ENCODE measurements at regions not wholly inside any gene's neighbourhood (a gene's known extent, or its start where the extent isn't known, plus 50 kb on each side); places are given as distances from the start of the nearest gene placed in this dataset.
A peak's percentile ranks its signal among the peaks of the same experiment; 100 is the strongest.

- no peaks in the 10 kb centered on the region for H3K27me3 Mint-ChIP-seq
- H3K4me1 Mint-ChIP-seq: no peaks in the 10 kb centered on the region
- no peaks in the 10 kb centered on the region for H3K36me3 Mint-ChIP-seq
- no peaks in the 10 kb centered on the region for H3K9me3 Mint-ChIP-seq
- no peak overlapping the region for H3K27ac Mint-ChIP-seq
- H3K4me3 Mint-ChIP-seq: no peak overlapping the region
Measured at GRCh38 chr9:129280623-129281271, 102.7 kb upstream of the IER5L start.

DNA sequence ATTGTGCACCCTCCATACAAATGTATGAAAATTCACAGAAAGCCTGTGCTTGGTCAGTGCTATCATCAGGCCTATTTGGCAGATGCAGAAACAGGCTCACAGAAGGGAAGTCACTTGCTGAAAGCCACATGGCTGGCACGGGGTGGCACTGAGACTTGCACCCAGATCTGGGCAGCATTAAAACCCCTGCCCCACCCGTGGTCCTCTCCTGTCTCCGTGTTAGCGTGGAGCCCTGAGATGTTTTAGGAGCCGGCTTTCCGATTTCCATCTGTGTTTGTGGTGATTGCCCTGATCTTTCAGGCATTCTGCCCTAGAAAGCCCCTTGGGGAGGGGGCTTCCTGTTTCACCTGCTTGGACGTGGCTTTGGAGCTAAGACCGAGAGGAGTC lies 102.2 kb upstream of the IER5L start:
- Mint-ChIP-seq H3K27ac (no peak overlapping the region), H3K4me3 (no peak overlapping the region), H3K27me3 (no peaks in the 10 kb centered on the region), H3K36me3 (no peaks in the 10 kb centered on the region), H3K9me3 (no peaks in the 10 kb centered on the region), H3K4me1 (no peaks in the 10 kb centered on the region)

DNA sequence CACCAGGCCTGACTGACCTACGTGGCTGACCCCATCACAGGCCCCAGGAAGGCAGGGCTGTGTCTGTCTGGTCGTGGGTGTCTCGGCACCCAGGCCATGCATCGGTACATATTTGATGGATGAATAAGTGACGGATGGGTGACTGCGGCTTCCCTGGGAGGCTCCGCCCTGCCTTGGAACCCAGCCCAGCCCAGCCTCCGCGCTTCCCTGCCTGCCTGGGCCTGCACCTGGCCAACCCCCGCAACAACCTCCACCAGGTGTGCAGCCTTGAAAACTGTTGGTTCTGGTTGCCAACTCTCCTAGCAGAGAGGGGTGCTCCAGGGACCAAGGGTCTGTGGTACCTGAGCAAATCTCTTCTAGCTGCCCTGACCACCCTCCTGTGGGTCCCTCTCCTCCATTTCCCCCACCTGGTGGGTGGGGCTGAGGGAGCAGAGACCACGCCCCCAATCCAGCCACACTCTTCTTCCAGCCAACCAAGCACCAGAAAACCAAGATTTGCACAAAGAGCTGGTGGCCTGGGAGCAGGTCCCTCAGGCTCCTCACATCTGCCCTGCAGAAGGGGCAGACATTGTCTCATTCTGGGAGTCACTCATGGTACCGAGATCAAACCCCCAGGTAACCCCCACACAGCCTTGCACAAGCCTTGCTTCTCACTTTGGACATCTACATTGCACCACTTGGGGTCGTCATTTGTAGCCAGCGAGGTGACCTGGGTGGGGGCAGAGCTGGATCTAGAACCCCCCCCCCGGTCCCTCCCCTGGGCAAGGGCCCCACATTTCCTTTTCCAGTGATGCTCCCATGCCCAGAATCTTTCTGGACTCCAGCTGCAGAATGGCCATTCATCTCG lies 100.6 kb upstream of the IER5L start:
- Mint-ChIP-seq H3K27me3 (no peaks in the 10 kb centered on the region), H3K36me3 (no peaks in the 10 kb centered on the region), H3K4me3 (no peak overlapping the region), H3K4me1 (no peaks in the 10 kb centered on the region), H3K27ac (no peak overlapping the region), H3K9me3 (no peaks in the 10 kb centered on the region)

DNA sequence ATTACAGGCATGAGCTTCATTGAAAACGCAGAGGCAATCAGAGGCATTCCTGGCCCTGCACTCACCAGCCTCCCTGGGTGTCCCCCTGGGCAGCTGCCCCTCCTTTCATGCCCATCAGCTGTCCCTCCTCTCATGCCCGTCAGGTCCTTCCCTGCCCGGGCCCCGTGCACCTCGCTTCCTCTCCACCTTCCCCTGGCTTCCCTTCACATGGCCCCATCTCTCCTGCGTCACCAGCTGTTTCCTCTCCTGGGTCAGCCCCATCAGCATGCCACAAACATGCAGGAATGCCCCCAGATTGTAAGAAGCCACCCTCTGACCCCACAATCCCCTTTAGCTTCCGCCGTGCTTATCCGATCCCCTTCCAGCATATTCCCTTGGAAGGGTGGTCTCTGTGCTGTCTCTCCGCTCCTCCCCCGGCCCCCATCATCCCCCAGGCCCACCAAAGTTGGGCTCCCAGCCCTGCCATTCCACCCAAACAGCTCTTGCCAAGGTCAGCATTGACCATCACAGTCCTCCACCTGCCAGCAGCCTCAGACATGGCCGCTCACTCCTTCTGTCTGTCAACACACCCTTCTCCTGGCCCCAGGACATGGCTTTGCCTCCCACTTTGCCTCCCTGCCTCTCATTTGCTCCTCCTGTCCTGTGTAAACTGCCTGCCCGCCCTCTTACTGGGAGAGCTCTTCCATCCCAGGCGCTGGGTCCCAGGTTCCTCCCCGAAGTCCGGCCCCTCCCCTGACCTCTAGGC lies 98.6 kb upstream of the IER5L start:
- H3K4me3 Mint-ChIP-seq: no peak overlapping the region
- H3K27ac Mint-ChIP-seq: no peak overlapping the region
- no peaks in the 10 kb centered on the region for H3K27me3 Mint-ChIP-seq
- H3K36me3 Mint-ChIP-seq: no peaks in the 10 kb centered on the region
- H3K9me3 Mint-ChIP-seq: no peaks in the 10 kb centered on the region
- H3K4me1 Mint-ChIP-seq: peaks cover 8% of the 10 kb centered on the region

DNA sequence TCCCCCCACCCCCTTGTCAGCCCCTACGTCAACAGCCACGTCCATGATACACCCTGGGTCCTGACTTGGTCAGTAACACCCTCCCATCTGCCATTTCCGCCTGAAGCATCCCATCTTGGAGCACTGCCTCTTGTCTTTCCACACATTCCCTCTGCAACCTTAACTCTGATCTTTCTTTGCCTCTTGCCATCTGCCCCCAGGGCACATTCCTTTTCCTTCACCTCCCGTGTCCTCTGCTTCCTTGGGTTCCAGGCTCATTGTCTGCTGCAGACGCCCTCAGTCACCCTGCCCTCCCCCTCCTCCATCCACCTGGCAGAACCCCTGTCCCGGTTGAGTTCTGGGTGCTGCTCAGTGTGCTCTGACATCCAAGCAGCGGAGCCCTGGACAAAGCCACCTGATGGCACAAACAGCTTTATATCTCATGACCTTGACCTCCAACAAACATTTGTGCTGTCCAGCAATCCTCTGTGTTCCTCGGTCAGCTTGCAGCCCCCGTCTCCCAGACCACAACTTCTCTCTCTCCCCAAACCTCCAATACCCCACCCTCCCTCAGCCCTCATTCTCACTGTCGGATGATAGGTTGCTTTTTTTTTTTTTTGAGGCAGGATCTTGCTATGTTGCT lies 97.7 kb upstream of the IER5L start:
- Mint-ChIP-seq H3K4me3 (no peak overlapping the region), H3K4me1 (peaks cover 17% of the 10 kb centered on the region), H3K9me3 (no peaks in the 10 kb centered on the region), H3K27me3 (no peaks in the 10 kb centered on the region), H3K27ac (no peak overlapping the region), H3K36me3 (no peaks in the 10 kb centered on the region)

GRCh38 chr9:129273941-129274684 lies 96.1 kb upstream of the IER5L start:
- Mint-ChIP-seq H3K27me3 (no peaks in the 10 kb centered on the region), H3K4me3 (no peak overlapping the region), H3K4me1 (peaks cover 25% of the 10 kb centered on the region), H3K36me3 (no peaks in the 10 kb centered on the region), H3K27ac (no peak overlapping the region), H3K9me3 (no peaks in the 10 kb centered on the region)

- Mint-ChIP-seq H3K27ac (no peak overlapping the region), H3K9me3 (no peaks in the 10 kb centered on the region), H3K4me3 (no peak overlapping the region), H3K27me3 (no peaks in the 10 kb centered on the region), H3K36me3 (no peaks in the 10 kb centered on the region), H3K4me1 (peaks cover 25% of the 10 kb centered on the region)
Measured at GRCh38 chr9:129273136-129273895, 95.3 kb upstream of the IER5L start.

DNA sequence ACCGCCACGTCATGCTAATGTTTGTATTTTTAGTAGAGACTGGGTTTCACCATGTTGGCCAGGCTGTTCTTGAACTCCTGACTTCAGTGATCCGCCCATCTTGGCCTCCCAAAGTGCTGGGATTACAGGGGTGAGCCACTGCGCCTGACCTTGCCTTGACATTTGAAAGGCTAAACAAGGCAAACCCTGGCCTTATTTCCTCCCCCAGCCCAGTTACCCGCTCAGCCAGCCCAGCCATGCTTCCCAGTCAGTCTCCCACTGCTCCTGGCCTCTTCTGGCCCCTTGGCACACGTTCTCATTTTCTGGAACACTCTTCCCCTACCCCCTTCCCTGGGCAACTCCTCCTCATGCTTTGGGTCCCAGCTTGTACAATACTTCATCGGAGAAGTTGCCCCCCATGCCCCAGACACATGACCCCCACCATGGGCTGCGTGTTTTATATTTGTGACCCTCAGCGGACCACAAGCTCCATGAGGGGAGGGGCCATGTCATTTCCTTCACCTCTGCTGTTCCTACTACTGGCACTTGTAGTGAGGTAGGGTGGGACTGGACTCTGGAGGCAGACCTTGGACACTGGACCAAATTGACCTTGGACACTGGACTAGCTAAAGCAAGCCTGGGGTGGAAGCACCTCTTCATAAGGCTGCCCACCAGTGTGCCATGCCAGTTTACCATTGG lies 94.4 kb upstream of the IER5L start:
- Mint-ChIP-seq H3K27me3 (no peaks in the 10 kb centered on the region), H3K4me3 (peak overlapping the region; percentile 19), H3K9me3 (no peaks in the 10 kb centered on the region), H3K4me1 (peaks cover 25% of the 10 kb centered on the region), H3K36me3 (no peaks in the 10 kb centered on the region), H3K27ac (no peak overlapping the region)

GRCh38 chr9:129270903-129271431 lies 92.9 kb upstream of the IER5L start:
- H3K4me3 Mint-ChIP-seq: peak overlapping the region; percentile 55
- H3K4me1 Mint-ChIP-seq: peaks cover 25% of the 10 kb centered on the region
- no peaks in the 10 kb centered on the region for H3K9me3 Mint-ChIP-seq
- H3K27me3 Mint-ChIP-seq: no peaks in the 10 kb centered on the region
- no peak overlapping the region for H3K27ac Mint-ChIP-seq
- H3K36me3 Mint-ChIP-seq: no peaks in the 10 kb centered on the region

- Mint-ChIP-seq H3K27ac (no peak overlapping the region), H3K4me3 (peak overlapping the region; percentile 39), H3K36me3 (no peaks in the 10 kb centered on the region), H3K9me3 (no peaks in the 10 kb centered on the region), H3K4me1 (peaks cover 25% of the 10 kb centered on the region), H3K27me3 (no peaks in the 10 kb centered on the region)
Measured at GRCh38 chr9:129270205-129270604, 92.1 kb upstream of the IER5L start.

- H3K27ac Mint-ChIP-seq: peak overlapping the region; percentile 66
- no peak overlapping the region for H3K4me3 Mint-ChIP-seq
- H3K36me3 Mint-ChIP-seq: no peaks in the 10 kb centered on the region
- peaks cover 23% of the 10 kb centered on the region for H3K4me1 Mint-ChIP-seq
- H3K27me3 Mint-ChIP-seq: no peaks in the 10 kb centered on the region
- no peaks in the 10 kb centered on the region for H3K9me3 Mint-ChIP-seq
Measured at GRCh38 chr9:129267141-129267540, 89.1 kb upstream of the IER5L start.

DNA sequence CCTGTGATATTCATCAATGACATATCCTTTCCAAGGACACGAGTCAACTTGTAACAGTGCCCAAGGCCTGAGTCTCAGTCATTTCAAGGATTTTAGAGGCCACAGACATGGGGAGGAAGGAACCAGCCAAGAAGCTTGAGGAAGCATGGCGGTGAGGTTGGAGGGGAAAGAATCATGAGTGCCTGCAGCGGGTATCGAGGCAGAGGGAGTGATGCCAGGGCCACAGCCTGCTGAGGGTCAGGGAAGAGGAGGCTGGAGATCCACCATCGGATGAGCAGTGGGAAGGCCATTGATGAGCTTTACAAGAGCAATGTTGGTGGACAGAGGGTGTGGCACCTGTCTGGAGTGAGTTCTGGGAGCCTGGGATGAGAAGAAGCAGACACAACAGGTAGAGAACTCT lies 88.5 kb upstream of the IER5L start:
- Mint-ChIP-seq H3K4me1 (peaks cover 23% of the 10 kb centered on the region), H3K27ac (peak overlapping the region; percentile 8), H3K27me3 (no peaks in the 10 kb centered on the region)

DNA sequence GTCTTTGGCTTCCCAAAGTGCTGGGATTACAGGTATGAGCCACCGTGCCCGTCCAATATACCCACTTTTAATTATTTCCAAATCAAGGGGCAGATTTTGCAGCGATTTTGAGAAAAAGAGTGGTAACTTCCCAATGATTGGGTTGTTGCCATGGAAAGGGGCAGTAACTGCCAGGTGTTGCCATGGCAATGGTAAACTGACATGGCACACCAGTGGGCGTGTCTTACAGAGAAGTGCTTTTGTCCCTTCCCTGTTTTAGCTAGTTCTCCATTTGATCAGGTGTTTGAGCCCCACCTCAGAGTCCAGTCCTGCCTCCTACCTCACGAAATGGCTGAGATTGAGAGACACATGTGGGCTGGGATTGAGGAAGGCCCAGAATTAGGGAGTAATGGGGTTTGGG lies 86.3 kb upstream of the IER5L start:
- no peak overlapping the region for H3K27ac Mint-ChIP-seq
- H3K4me3 Mint-ChIP-seq: no peak overlapping the region
- H3K9me3 Mint-ChIP-seq: no peaks in the 10 kb centered on the region
- H3K4me1 Mint-ChIP-seq: peaks cover 26% of the 10 kb centered on the region
- no peaks in the 10 kb centered on the region for H3K36me3 Mint-ChIP-seq
- H3K27me3 Mint-ChIP-seq: peaks cover 3% of the 10 kb centered on the region

More for the DNA sequence above, 88.5 kb upstream of the IER5L start:
- H3K36me3 Mint-ChIP-seq: no peaks in the 10 kb centered on the region
- no peaks in the 10 kb centered on the region for H3K9me3 Mint-ChIP-seq
- no peak overlapping the region for H3K4me3 Mint-ChIP-seq

DNA sequence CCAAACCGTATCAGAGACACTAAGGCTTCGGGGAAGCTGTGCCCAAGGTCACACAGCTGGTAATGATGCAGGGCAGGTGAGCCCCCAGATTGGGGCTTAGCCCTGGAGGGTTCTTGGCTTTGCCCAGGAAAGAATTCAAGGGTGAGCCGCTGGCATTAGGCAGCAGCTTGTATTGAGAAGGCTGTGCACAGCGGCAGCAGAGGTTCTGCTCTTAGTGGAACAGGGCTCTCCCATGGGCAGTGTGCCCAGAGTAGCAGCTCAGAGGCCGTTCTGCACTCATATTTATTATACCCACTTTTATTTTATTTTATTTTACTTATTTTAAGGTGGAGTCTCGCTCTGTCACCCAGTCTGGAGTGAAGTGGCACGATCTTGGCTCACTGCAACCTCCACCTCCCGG lies 85.8 kb upstream of the IER5L start:
- no peak overlapping the region for H3K27ac Mint-ChIP-seq
- H3K36me3 Mint-ChIP-seq: no peaks in the 10 kb centered on the region
- H3K4me3 Mint-ChIP-seq: no peak overlapping the region
- no peaks in the 10 kb centered on the region for H3K9me3 Mint-ChIP-seq
- H3K4me1 Mint-ChIP-seq: peaks cover 32% of the 10 kb centered on the region
- peaks cover 3% of the 10 kb centered on the region for H3K27me3 Mint-ChIP-seq

All from activated naive CD4-positive, alpha-beta T cell treated with anti-CD3 and anti-CD28 coated beads, Interleukin-2, amount 50 U/mL, for 24 hours (primary cell).